SK-N-MC (cell line): ENCODE measurements at regions not wholly inside any gene's neighbourhood (a gene's known extent, or its start where the extent isn't known, plus 50 kb on each side); places are given as distances from the start of the nearest gene placed in this dataset.

Source experiments
- EZH2 ChIP-seq: fragments of 200-600 bp; sonication (generic); IDR thresholded peaks from one replicate; pipeline ENCODE4 v1.6.1; 2017; ENCODE audit warnings: antibody characterized with exemption
- FOXP2 ChIP-seq: optimal IDR thresholded peaks from 2 replicates; pipeline ENCODE3; 2011; ENCODE audit warnings: mild to moderate bottlenecking, moderate library complexity; ENCODE audit not compliant: insufficient read depth; ENCODE audit errors: extremely low read length, control extremely low read depth
- POLR2AphosphoS5 ChIP-seq: IDR thresholded peaks from 2 replicates; pipeline ENCODE4 v1.6.1; 2012; ENCODE audit warnings: mild to moderate bottlenecking, low read depth, low read length, borderline replicate concordance

- TF ChIP-seq EZH2 (no peak), POLR2AphosphoS5 (no peak), FOXP2 (no peak)
Observed at GRCh38 chr6:82751718-82752117, 313.9 kb downstream of the UBE3D start.
